Keratinocyte (primary cell): ENCODE measurements at regions not wholly inside any gene's neighbourhood (a gene's known extent, or its start where the extent isn't known, plus 50 kb on each side); places are given as distances from the start of the nearest gene placed in this dataset.

Experiments
- CTCF ChIP-seq, 3 experiments: IDR thresholded peaks in 1 of 3; conservative IDR thresholded peaks in 1 of 3; optimal IDR thresholded peaks in 1 of 3; 2 replicates in 2 of 3; 3 replicates in 1 of 3; pipeline versions ENCODE3 to v1.5.1; 2011; ENCODE audit warnings: low read length in 3 of 3, mild to moderate bottlenecking in 3 of 3, moderate library complexity in 2 of 3, control low read depth in 1 of 3, inconsistent platforms in 1 of 3; ENCODE audit not compliant: insufficient read depth in 2 of 3; ENCODE audit errors: extremely low read depth in 1 of 3
- EZH2 ChIP-seq: IDR thresholded peaks from one replicate; pipeline ENCODE4 v1.6.1; 2012; ENCODE audit warnings: inconsistent platforms, mild to moderate bottlenecking, low read length, moderate library complexity

GRCh38 chr2:5616019-5616418, 76.2 kb upstream of the SOX11 start:
- TF ChIP-seq CTCF (optimal IDR thresholded peaks at IDR 0.05 in 1 of 3, IDR thresholded peaks at IDR 0.05 in 1 of 3, conservative IDR thresholded peaks at IDR 0.05 in 1 of 3; ENCODE audit: extremely low read depth in 1 of 3, insufficient read depth in 2 of 3, low read length in 3 of 3) (no peak), EZH2 (no peak)
